GM21447 (cell line): ENCODE measurements at regions not wholly inside any gene's neighbourhood (a gene's known extent, or its start where the extent isn't known, plus 50 kb on each side); places are given as distances from the start of the nearest gene placed in this dataset.

Source experiments
- ATAC-seq: cut with Tn5 transposase; IDR thresholded peaks from one replicate; pipeline ENCODE4 v1.9.1; 2021; ENCODE audit not compliant: unreplicated experiment

GRCh38 chr5:74042559-74042958 lies 416.6 kb downstream of the ARHGEF28 start:
- ATAC-seq: no peak

- ATAC-seq: no peak
Measured at GRCh38 chr5:74041913-74042312, 415.9 kb downstream of the ARHGEF28 start.

GRCh38 chr5:74040811-74041491 lies 415.0 kb downstream of the ARHGEF28 start:
- ATAC-seq: no peak

GRCh38 chr5:74040065-74040551 lies 414.1 kb downstream of the ARHGEF28 start:
- no peak for ATAC-seq

GRCh38 chr5:74037321-74037720 lies 411.3 kb downstream of the ARHGEF28 start:
- ATAC-seq: no peak

GRCh38 chr5:74035521-74035937 lies 409.5 kb downstream of the ARHGEF28 start:
- ATAC-seq: peak; percentile 89

- ATAC-seq: no peak
Measured at GRCh38 chr5:74034733-74035132, 408.7 kb downstream of the ARHGEF28 start.

- ATAC-seq: no peak
Measured at GRCh38 chr5:74032617-74033016, 406.6 kb downstream of the ARHGEF28 start.

- no peak for ATAC-seq
Measured at GRCh38 chr5:74031536-74031935, 405.5 kb downstream of the ARHGEF28 start.

GRCh38 chr5:74030821-74031220 lies 404.8 kb downstream of the ARHGEF28 start:
- no peak for ATAC-seq

GRCh38 chr5:74030371-74030770 lies 404.4 kb downstream of the ARHGEF28 start:
- ATAC-seq: no peak

- ATAC-seq: no peak
Measured at GRCh38 chr5:74028976-74029375, 403.0 kb downstream of the ARHGEF28 start.

- ATAC-seq: no peak
Measured at GRCh38 chr5:74028406-74028805, 402.4 kb downstream of the ARHGEF28 start.

- ATAC-seq: no peak
Measured at GRCh38 chr5:74027732-74028338, 401.8 kb downstream of the ARHGEF28 start.

GRCh38 chr5:74026310-74026709 lies 400.3 kb downstream of the ARHGEF28 start:
- ATAC-seq: no peak

- no peak for ATAC-seq
Measured at GRCh38 chr5:74021126-74021525, 395.1 kb downstream of the ARHGEF28 start.

- no peak for ATAC-seq
Measured at GRCh38 chr5:74020503-74020902, 394.5 kb downstream of the ARHGEF28 start.

GRCh38 chr5:74019923-74020322 lies 393.9 kb downstream of the ARHGEF28 start:
- ATAC-seq: no peak

GRCh38 chr5:74017786-74018211 lies 391.8 kb downstream of the ARHGEF28 start:
- ATAC-seq: no peak

- no peak for ATAC-seq
Measured at GRCh38 chr5:74017112-74017511, 391.1 kb downstream of the ARHGEF28 start.

GRCh38 chr5:74016373-74016772 lies 390.4 kb downstream of the ARHGEF28 start:
- ATAC-seq: no peak

GRCh38 chr5:74015716-74016115 lies 389.7 kb downstream of the ARHGEF28 start:
- ATAC-seq: no peak

- ATAC-seq: no peak
Measured at GRCh38 chr5:74013222-74013621, 387.2 kb downstream of the ARHGEF28 start.
